Dedifferentiated amniotic fluid mesenchymal stem cell (primary cell): ENCODE measurements at regions not wholly inside any gene's neighbourhood (a gene's known extent, or its start where the extent isn't known, plus 50 kb on each side); places are given as distances from the start of the nearest gene placed in this dataset.

ENCODE experiments used
- DNase-seq: peaks from one replicate; pipeline ENCODE4 v3.0.0-alpha.2; 2016; ENCODE audit errors: extremely low spot score

GRCh38 chrX:117215683-117216082, 752.9 kb upstream of the CT83 start:
- DNase-seq = no peak

DNA sequence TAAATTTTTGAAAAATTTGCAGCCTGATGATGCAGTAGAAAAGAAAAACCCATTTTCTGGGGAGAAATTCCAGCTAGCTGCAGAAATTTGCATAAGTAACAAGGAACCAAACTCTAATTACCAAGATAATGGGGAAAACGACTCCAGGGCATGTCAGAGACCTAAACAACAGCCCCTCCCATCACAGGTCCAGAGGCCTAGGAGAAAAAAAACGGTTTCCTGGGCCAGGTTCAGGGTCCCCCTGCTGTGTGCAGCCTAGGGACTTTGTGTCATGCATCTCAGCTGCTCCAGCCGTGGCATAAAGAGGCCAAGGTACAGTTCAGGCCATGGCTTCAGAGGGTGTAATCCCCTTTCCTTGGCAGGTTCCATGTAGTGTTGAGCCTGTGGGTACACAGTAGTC, 733.7 kb upstream of the CT83 start:
- DNase-seq = no peak

GRCh38 chrX:117147249-117147648, 684.5 kb upstream of the CT83 start:
- no peak for DNase-seq

DNA sequence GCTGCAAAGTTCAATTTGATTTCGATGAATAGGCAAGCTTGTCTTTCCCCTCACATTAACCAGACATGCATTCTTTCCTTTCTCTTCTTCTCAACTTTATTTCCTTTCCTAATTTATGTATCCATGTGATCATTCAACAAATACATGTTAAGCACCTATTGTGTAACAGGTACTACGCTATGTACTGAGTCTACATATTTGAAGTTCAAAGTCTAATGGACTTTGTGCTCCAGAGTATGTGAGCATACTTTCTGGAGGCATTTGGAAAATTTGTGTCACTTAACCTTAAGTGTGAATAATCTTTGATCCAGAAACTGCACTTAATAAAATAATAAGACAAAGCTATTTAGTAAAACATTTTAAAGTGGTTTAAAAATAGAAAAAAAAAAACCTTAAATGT, 675.3 kb upstream of the CT83 start:
- DNase-seq = no peak

- DNase-seq = no peak
Measured at GRCh38 chrX:117134983-117135382, 672.2 kb upstream of the CT83 start.

- no peak for DNase-seq
Measured at GRCh38 chrX:117120700-117121099, 657.9 kb upstream of the CT83 start.

- DNase-seq = no peak
Measured at GRCh38 chrX:117096528-117096927, 633.8 kb upstream of the CT83 start.

DNA sequence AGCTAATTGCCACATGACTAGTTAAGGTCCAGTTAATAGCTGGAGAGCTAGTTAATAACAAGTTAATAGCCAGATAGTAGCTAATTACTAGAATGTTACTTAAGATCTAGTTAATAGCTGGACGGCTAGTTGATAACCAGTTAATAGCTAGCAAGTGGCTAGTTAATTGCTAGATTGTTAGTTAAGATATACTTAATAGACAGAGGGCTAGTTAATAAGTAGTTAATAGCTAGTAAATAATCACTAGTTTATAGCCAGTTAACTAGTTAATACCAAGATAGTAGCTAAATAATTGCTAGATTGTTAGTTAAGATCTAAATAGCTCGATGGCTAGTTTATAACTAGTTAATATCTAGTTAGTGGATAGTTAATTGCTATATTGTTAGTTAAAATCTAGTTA, 632.6 kb upstream of the CT83 start:
- no peak for DNase-seq

DNA sequence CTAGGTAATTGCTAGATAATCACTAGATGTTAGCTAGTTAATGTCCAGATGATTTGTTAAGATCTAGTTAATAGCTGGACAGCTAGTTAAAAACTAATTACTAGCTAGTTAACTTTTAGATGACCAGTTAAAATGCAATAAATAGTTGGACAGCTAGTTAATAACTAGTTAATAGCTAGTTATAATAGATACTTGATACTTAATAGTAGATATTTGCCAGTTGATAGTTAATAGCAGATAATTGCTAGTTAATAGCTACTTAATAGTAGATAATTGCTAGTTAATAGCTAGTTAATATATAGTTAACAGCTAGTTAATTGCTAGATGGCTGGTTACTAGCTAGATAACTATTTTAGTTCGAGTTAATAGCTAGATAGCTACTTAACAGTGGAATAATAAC, 631.4 kb upstream of the CT83 start:
- no peak for DNase-seq

DNA sequence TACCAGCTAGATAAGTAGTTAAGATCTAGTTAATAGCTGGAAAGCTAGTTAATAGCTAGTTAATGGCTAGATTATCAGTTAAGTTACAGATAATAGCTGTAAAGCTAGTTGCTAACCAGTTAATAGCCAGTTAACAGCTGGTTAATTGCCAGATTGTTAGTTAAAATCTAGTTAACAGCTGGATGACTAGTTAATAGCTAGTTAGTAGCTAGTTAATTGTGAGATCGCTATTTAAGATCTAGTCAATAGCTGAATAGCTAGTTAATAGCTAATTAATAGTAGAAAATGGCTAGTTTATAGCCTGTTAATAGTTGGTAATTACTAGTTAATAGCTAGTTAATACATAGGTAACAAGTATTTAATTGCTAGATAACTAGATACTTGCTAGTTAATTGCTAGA, 630.5 kb upstream of the CT83 start:
- no peak for DNase-seq

DNA sequence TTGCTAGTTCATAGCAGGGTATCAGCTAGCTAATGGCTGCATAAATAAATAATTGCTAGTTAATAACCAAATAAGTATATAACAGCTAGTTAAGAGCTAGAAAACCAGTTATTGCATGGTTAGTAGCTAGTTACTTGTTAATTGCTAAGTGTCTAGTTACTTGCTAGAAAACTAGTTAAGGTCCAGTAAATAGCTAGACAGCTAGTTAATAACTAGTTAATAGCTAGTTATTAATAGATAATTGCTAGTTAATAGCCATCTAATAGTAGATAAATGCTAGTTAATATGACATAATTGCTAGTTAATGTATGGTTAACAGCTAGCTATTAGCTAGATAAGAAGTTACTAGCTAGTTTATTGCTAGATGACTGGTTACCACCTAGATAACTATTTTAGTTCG, 629.9 kb upstream of the CT83 start:
- DNase-seq = no peak

GRCh38 chrX:117063224-117063623, 600.4 kb upstream of the CT83 start:
- no peak for DNase-seq

- no peak for DNase-seq
Measured at GRCh38 chrX:117059848-117060247, 597.1 kb upstream of the CT83 start.

GRCh38 chrX:117053260-117053659, 590.5 kb upstream of the CT83 start:
- DNase-seq = no peak

- DNase-seq = no peak
Measured at GRCh38 chrX:117038918-117039440, 576.2 kb upstream of the CT83 start.

DNA sequence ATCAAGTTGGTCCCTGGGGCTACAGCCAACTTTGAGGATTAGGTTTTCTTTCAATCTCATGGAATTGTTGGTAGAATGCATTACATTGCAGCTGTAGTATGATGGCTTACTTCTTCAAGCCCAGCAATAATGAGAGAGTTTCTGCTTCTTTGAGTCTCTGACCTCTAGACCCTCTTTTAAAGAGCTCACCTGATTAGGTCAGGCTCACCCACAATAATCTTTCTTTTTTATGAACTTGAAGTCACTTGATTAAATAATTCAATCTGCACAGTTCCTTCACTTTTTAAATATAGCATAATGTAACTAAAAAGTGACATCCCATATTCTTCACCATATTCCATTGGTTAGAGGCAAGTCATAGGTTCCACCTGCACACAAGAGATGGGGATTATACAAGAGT, 547.5 kb upstream of the CT83 start:
- DNase-seq = no peak

DNA sequence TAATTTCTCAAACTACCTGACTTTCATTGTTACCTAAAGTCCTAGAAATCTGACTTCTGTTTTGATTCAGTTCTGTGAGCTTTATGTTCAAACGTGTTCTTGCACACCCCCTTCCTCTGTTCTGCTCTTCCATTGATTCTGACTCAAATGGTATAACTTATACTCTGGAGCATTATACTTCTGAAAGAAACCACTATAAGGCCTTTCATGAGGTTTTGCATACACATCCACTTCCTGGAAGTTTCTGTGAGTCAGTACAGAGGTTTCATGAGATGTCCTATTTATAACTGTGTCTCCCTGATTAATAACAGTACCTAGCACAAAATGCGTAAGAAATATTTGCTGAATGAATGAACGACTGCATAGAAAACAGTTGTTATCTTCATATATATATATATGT, 540.2 kb upstream of the CT83 start:
- DNase-seq = no peak

DNA sequence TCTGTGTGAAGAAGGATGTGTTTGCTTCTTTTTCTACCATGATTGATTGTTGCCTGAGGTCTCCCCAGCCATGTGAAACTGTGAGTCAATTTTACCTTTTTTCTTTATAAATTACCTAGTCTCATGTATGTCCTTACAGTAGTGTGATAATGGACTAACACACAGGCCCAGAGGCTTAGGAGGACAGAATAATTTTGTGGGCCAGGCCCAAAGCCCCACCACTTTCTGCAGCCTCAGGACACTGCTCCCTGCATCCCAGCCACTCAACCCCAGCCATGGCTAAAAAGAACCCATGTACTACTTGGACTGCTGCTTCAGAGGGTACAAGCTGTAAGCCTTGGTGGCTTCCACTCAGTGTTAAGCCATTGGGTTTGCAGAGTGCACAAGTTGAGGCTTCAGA, 512.7 kb upstream of the CT83 start:
- DNase-seq = no peak

DNA sequence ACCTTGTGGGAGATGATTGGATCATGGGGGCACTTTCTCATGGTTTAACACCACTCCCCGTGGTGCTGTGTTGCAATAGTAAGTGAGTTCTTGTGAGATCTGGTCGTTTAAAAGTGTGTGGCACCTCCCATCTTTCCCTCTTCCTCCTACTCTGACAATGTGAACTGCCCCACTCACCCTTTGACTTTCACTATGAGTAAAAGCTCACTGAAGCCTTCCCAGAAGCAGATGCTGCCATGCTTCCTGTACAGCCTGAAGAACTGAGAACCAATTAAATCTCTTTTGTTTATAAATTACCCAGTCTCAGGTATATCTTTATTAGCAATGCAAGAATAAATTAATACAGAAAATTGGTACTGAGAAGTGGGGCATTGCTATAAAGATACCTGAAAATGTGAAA, 509.6 kb upstream of the CT83 start:
- no peak for DNase-seq

DNA sequence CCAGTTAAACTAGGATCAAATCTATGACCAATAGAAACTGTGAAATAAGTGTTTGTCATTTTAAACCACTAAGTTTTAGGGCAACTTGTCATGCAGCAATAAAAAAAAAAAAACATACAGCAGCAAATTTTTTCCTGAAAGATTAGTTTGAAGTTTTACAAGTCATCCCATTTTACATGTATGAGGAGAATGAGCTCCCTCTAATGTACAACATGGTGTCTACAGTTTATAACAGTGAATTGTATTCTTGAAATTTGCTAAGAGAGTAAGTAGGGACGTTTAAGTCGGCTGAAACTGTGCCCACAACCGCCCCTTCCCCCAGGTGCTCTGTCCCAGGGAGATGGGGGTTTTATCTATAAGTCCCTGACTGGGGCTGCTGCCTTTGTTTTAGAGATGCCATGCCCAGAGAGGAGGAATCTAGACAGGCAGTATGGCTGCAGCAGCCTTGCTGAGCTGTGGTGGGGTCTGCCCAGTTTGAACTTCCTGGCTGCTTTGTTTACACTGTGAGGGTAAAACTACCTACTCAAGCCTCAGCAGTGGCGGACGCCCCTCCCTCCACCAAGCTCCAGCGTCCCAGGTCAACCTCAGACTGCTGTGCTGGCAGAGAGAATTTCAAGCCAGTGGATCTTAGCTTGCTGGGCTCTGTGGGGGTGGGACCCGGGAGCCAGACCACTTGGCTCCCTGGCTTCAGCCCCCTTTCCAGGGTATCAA, 499.3 kb upstream of the CT83 start:
- DNase-seq = no peak

DNA sequence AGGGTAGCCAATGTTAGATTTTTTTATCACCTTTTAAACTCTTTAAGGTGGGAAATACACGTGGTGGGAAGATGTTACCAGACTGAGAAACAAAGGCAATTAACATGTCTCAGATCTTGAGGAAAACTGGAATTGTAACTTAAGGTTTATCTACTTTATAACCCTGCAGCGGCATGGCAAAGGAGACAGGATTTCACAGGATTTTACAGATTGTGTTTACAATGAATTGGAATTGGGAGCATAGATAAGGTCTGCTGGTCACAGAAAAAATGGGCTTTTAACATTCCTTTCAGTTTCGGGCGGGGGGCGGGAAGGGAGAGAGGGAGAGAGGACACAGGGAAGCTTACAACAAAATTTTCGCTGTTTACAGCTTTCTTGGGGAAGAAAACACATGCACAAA, 467.5 kb upstream of the CT83 start:
- DNase-seq = no peak

DNA sequence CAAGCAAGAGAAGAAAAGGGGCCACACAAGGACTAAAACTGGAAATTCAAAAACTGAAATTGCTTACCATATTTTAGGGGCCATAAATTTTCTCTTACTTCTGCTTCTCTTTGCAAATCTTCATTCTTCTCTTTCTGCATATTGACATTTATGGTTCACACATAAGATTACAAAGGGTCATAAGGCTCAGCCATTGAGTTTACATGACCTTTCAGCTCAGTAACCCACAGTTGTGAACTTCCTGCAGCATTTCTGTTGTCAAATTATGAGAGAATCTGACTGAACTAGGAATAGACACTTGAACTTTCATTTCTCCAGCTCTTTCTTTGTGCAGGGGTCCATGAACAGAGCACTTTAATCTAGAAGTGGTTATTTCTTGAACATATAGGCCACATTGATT, 434.8 kb upstream of the CT83 start:
- no peak for DNase-seq

DNA sequence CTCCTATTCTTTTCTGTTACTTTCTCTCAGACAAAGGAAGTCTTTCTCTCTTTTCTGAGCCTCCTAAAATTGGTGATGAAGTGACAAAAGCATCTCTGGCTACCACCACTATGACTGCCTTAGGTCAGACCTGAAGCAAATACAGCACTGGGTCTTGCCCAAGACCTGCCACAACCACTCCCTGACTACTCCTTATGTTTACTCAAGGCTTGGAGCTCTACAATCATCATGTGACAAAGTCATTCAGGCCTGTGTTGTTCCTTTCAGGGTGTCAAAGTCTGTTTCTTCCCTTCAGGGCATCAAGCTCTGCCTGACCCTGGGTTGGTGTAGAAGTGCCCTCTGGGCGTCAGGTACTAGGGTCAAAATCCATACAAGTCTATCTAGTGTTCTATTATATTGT, 419.2 kb upstream of the CT83 start:
- no peak for DNase-seq

DNA sequence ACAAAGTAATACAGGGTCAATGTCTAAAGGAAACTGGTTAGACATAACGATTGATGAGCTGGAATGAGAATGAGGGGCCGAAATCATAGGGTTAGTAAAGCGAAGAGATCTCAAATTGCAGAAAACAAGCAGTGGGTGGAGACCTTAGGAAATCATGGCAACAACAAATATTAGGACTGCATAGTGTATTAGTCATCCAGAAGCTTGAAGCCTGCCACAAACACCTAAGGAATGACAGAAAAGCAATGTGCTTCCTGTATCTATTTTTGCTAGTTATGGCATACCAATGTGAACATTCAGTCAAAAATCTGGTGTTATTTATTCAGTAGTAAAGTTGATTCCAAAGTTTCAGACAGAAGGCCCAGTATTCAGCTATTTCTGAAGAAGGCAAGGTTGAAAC, 410.9 kb upstream of the CT83 start:
- DNase-seq = peak; percentile 36
